Endothelial cell of umbilical vein (primary cell): ENCODE measurements at regions not wholly inside any gene's neighbourhood (a gene's known extent, or its start where the extent isn't known, plus 50 kb on each side); places are given as distances from the start of the nearest gene placed in this dataset.

ENCODE experiments used
- BruUV-seq: library from RNA; stranded (reverse); fragments of 400-500 nt; replicated peaks from 2 replicates; lab custom pipeline; 2021; lab: Mats Ljungman, UMichigan
- CTCF ChIA-PET: fragments of 300-600, 350-600 bp; sonication (Branson Sonifier 250); formaldehyde crosslinking; loops from one replicate; lab custom pipeline; 2021; ENCODE audit warnings: antibody characterized with exemption, inconsistent platforms; lab: Charles Lee
- POLR2A ChIA-PET: fragments of 300-600, 350-600 bp; sonication (Branson Sonifier 250); formaldehyde crosslinking; loops from one replicate; lab custom pipeline; 2021; ENCODE audit warnings: antibody characterized with exemption, inconsistent platforms; lab: Charles Lee
- DNase-seq: peaks from one replicate; pipeline ENCODE4 v3.0.0-alpha.2; 2011; ENCODE audit warnings: low read depth, low spot score
- FAIRE-seq: peaks from 2 replicates; lab custom pipeline; 2011; peaks lifted over from hg19 to GRCh38; lab: Jason Lieb, UNC
- H2AFZ ChIP-seq: 2 replicates; pipeline ENCODE4 v1.6.0; 2012; ENCODE audit warnings: low read depth, low read length, control low read depth, inconsistent platforms
- H3K27ac ChIP-seq: 2 replicates; pipeline ENCODE4 v1.5.1; 2011; ENCODE audit warnings: low read depth, mild to moderate bottlenecking, control low read depth, low read length, moderate library complexity; ENCODE audit not compliant: insufficient read depth
- H3K27me3 ChIP-seq, 2 experiments: 2 replicates each; pipeline versions ENCODE4 v1.6.0 to v1.6.1; 2011; ENCODE audit warnings: low read length in 2 of 2, mixed read lengths in 1 of 2; ENCODE audit not compliant: control insufficient read depth in 2 of 2, insufficient read depth in 2 of 2
- H3K36me3 ChIP-seq, 2 experiments: 2 replicates in 1 of 2; 3 replicates in 1 of 2; pipeline ENCODE4 v1.5.1; 2011; ENCODE audit warnings: low read length in 2 of 2, mild to moderate bottlenecking in 1 of 2, moderate library complexity in 1 of 2; ENCODE audit not compliant: control insufficient read depth in 2 of 2, insufficient read depth in 2 of 2; ENCODE audit errors: extremely low read depth in 1 of 2
- H3K4me1 ChIP-seq: 3 replicates; pipeline ENCODE4 v1.5.1; 2011; ENCODE audit warnings: mild to moderate bottlenecking, low read length; ENCODE audit not compliant: control insufficient read depth, insufficient read depth; ENCODE audit errors: extremely low read depth
- H3K4me2 ChIP-seq: 2 replicates; pipeline ENCODE4 v1.6.1; 2011; ENCODE audit warnings: low read length, control low read depth, mixed read lengths; ENCODE audit not compliant: insufficient read depth
- H3K4me3 ChIP-seq, 3 experiments: fragments of 200-600 bp in 1 of 3; sonication (generic), shearing (Covaris generic) in 1 of 3; replicated peaks in 1 of 3; 2 replicates each; pipeline ENCODE4 v1.5.1; 2011 to 2016; ENCODE audit warnings: control low read depth in 3 of 3, low read length in 3 of 3, mild to moderate bottlenecking in 2 of 3, inconsistent platforms in 1 of 3, low read depth in 1 of 3, moderate library complexity in 1 of 3; ENCODE audit not compliant: insufficient read depth in 1 of 3
- H3K79me2 ChIP-seq: 2 replicates; pipeline ENCODE4 v1.6.0; 2012; ENCODE audit warnings: low read length, inconsistent platforms; ENCODE audit not compliant: control insufficient read depth, insufficient read depth
- H3K9ac ChIP-seq: replicated peaks from 2 replicates; pipeline ENCODE3; 2011; ENCODE audit warnings: low read length, control low read depth; ENCODE audit not compliant: insufficient read depth; ENCODE audit errors: extremely low read depth
- H3K9me1 ChIP-seq: replicated peaks from 3 replicates; pipeline ENCODE4 v1.6.0; 2011; ENCODE audit warnings: mild to moderate bottlenecking, low read length; ENCODE audit not compliant: control insufficient read depth, insufficient read depth; ENCODE audit errors: extremely low read depth
- H3K9me3 ChIP-seq: replicated peaks from 2 replicates; pipeline ENCODE4 v1.5.1; 2012; ENCODE audit warnings: low read length, inconsistent platforms; ENCODE audit not compliant: control insufficient read depth, insufficient read depth
- H4K20me1 ChIP-seq: replicated peaks from 2 replicates; pipeline ENCODE3; 2011; ENCODE audit warnings: mild to moderate bottlenecking, low read length; ENCODE audit not compliant: control insufficient read depth, insufficient read depth; ENCODE audit errors: extremely low read depth
- CTCF ChIP-seq, 2 donors: IDR thresholded peaks; 1 replicate in 1 of 2; 2 replicates in 1 of 2; pipeline ENCODE4 v1.5.1; 2011; ENCODE audit warnings: low read length in 2 of 2, mild to moderate bottlenecking in 2 of 2, moderate library complexity in 2 of 2, control low read depth in 1 of 2, inconsistent platforms in 1 of 2, low read depth in 1 of 2; ENCODE audit not compliant: insufficient read depth in 1 of 2; ENCODE audit errors: extremely low read depth in 1 of 2
- EZH2 ChIP-seq: IDR thresholded peaks from 2 replicates; pipeline ENCODE4 v1.6.1; 2012; ENCODE audit warnings: borderline replicate concordance, low read depth, mild to moderate bottlenecking, moderate library complexity, low read length, inconsistent platforms; ENCODE audit not compliant: severe bottlenecking
- FOS ChIP-seq: IDR thresholded peaks from 2 replicates; pipeline ENCODE4 v1.6.1; 2011; ENCODE audit warnings: mild to moderate bottlenecking, low read length, moderate library complexity, borderline replicate concordance; ENCODE audit not compliant: insufficient read depth
- GATA2 ChIP-seq: IDR thresholded peaks from 2 replicates; pipeline ENCODE4 v1.7.0; 2011; ENCODE audit warnings: low read depth, mild to moderate bottlenecking, moderate library complexity, mixed read lengths, low read length; ENCODE audit not compliant: insufficient read length, insufficient read depth
- JUN ChIP-seq: IDR thresholded peaks from 2 replicates; pipeline ENCODE4 v1.6.1; 2011; ENCODE audit warnings: borderline replicate concordance, low read depth; ENCODE audit not compliant: insufficient read length, insufficient read depth
- MAX ChIP-seq: IDR thresholded peaks from 2 replicates; pipeline ENCODE4 v1.6.1; 2011; ENCODE audit not compliant: insufficient read depth, insufficient read length
- MYC ChIP-seq: IDR thresholded peaks from one replicate; pipeline ENCODE4 v1.6.1; 2011; ENCODE audit warnings: mild to moderate bottlenecking, low read depth, low read length
- POLR2A ChIP-seq: IDR thresholded peaks from 2 replicates; pipeline ENCODE4 v1.6.1; 2012; ENCODE audit warnings: low read depth, mild to moderate bottlenecking, control low read depth, low read length
- POLR2AphosphoS5 ChIP-seq: IDR thresholded peaks from 2 replicates; pipeline ENCODE4 v1.6.1; 2012; ENCODE audit warnings: low read depth, mild to moderate bottlenecking, control low read depth, low read length, moderate library complexity; ENCODE audit not compliant: insufficient read depth
- dilution Hi-C: fragments of 300-500 bp; cut with MboI; formaldehyde crosslinking; loops from one replicate; pipeline ENCODE4 v1.15.0; 2019; ENCODE audit warnings: low sequenced_read_pairs; ENCODE audit not compliant: extremely low pct_ligation_motif_present
- intact Hi-C: fragments of 100-400 bp; cut with micrococcal nuclease; formaldehyde crosslinking; loops from one replicate; pipeline ENCODE4 v1.10.0; 2022

GRCh38 chr21:14673649-14674048 is 127.5 kb upstream of the SAMSN1 start:
- CTCF ChIA-PET = interaction anchor here (1.0 kb wide), 1 partner anchor 19 kb away, joined by 3 read pairs; no protein-coding TSS in a partner anchor
- Histone ChIP-seq H3K9me3 (no peaks in the 10 kb centered on the region), H3K36me3 (no peaks in the 10 kb centered on the region), H3K4me1 (peaks cover 13% of the 10 kb centered on the region), H3K79me2 (no peaks in the 10 kb centered on the region), H3K9ac (no peak overlapping the region), H4K20me1 (no peaks in the 10 kb centered on the region), H3K9me1 (no peaks in the 10 kb centered on the region), H3K27ac (no peak overlapping the region), H2AFZ (no peak overlapping the region), H3K4me2 (no peak overlapping the region), H3K27me3 (no peaks in the 10 kb centered on the region), H3K4me3 (no peak overlapping the region)
- intact Hi-C loops (no loop called here), dilution Hi-C loops (no loop called here)
- POLR2A ChIA-PET = no interaction called here
- FAIRE-seq (no peak), DNase-seq (no peak)
- TF ChIP-seq FOS = no peak
- no peak for TF ChIP-seq GATA2
- no peak for TF ChIP-seq MAX
- TF ChIP-seq POLR2A = no peak
- TF ChIP-seq JUN = no peak
- no peak for TF ChIP-seq EZH2
- TF ChIP-seq CTCF (IDR thresholded peaks at IDR 0.05; ENCODE audit: extremely low read depth in 1 of 2, insufficient read depth in 1 of 2, low read depth in 1 of 2, low read length in 2 of 2) = no peak
- no peak for TF ChIP-seq POLR2AphosphoS5
- no peak for TF ChIP-seq MYC
- BruUV-seq = no TSS peak
